Spleen (tissue), 7 donors: ENCODE measurements at regions not wholly inside any gene's neighbourhood (a gene's known extent, or its start where the extent isn't known, plus 50 kb on each side); places are given as distances from the start of the nearest gene placed in this dataset.

Experiments used
- POLR2A ChIP-seq, 3 donors: fragments of 450-650 bp; IDR thresholded peaks; one replicate each; pipeline ENCODE4 v1.5.1; 2017; ENCODE audit warnings: antibody characterized with exemption in 3 of 3, mild to moderate bottlenecking in 1 of 3
- TF ChIP-seq, protein P1 (sequence below), 11 experiments: fragments of 200-600 bp in 7 of 11; fragments of 450-650 bp in 4 of 11; sonication (generic) in 4 of 11; IDR thresholded peaks in 8 of 11; conservative IDR thresholded peaks in 3 of 11; 1 replicate in 7 of 11; 2 replicates in 4 of 11; pipeline versions ENCODE4 v1.4.0 to v1.8.0; 2016 to 2021; ENCODE audit warnings: antibody characterized with exemption in 11 of 11, inconsistent platforms in 4 of 11, mild to moderate bottlenecking in 1 of 11
- donor health status: DM: no; HTN: no; CAD: no; lungs with moderate emphysema.
- donor health status: DM: no; HTN: no; CAD: no.
- donor health status: DM: no; HTN: no; CAD: no.

DNA sequence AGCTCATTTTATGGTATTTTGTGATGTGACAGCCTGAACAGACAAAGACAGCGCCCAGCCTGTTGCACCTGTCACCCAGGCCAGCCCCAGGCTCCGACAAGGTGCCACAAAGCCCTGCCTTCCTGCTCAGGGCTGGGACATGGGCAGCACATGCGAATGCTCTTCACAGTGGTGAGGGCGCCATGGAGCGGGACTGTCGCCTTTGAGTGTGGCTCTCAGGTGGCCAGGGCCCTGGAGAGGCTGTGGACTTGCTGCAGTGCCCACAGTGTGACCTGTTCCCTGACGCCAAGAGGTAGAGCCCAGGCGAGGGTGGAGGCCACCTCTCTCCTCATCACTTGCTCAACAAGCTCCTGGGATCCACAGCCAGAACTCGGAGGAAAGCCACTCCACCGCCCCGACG is 346.3 kb downstream of the SHANK2 start:
- TF ChIP-seq, protein P1, sequence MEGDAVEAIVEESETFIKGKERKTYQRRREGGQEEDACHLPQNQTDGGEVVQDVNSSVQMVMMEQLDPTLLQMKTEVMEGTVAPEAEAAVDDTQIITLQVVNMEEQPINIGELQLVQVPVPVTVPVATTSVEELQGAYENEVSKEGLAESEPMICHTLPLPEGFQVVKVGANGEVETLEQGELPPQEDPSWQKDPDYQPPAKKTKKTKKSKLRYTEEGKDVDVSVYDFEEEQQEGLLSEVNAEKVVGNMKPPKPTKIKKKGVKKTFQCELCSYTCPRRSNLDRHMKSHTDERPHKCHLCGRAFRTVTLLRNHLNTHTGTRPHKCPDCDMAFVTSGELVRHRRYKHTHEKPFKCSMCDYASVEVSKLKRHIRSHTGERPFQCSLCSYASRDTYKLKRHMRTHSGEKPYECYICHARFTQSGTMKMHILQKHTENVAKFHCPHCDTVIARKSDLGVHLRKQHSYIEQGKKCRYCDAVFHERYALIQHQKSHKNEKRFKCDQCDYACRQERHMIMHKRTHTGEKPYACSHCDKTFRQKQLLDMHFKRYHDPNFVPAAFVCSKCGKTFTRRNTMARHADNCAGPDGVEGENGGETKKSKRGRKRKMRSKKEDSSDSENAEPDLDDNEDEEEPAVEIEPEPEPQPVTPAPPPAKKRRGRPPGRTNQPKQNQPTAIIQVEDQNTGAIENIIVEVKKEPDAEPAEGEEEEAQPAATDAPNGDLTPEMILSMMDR (IDR thresholded peaks at IDR 0.05 in 8 of 11, conservative IDR thresholded peaks at IDR 0.05 in 3 of 11), result no peak
- no peak for TF ChIP-seq POLR2A (IDR thresholded peaks at IDR 0.05)
